B cell (primary cell): ENCODE measurements at regions not wholly inside any gene's neighbourhood (a gene's known extent, or its start where the extent isn't known, plus 50 kb on each side); places are given as distances from the start of the nearest gene placed in this dataset.

ENCODE experiments used
- EZH2 ChIP-seq: IDR thresholded peaks from 2 replicates; pipeline ENCODE4 v1.6.1; 2012; ENCODE audit warnings: borderline replicate concordance, low read depth, mild to moderate bottlenecking, moderate library complexity, low read length; ENCODE audit not compliant: insufficient read depth, poor library complexity, severe bottlenecking
- TF ChIP-seq, protein P1 (sequence below): fragments of 200-600 bp; IDR thresholded peaks from one replicate; pipeline ENCODE4 v1.8.0; 2022; ENCODE audit warnings: antibody characterized with exemption, mild to moderate bottlenecking

- TF ChIP-seq, protein P1, sequence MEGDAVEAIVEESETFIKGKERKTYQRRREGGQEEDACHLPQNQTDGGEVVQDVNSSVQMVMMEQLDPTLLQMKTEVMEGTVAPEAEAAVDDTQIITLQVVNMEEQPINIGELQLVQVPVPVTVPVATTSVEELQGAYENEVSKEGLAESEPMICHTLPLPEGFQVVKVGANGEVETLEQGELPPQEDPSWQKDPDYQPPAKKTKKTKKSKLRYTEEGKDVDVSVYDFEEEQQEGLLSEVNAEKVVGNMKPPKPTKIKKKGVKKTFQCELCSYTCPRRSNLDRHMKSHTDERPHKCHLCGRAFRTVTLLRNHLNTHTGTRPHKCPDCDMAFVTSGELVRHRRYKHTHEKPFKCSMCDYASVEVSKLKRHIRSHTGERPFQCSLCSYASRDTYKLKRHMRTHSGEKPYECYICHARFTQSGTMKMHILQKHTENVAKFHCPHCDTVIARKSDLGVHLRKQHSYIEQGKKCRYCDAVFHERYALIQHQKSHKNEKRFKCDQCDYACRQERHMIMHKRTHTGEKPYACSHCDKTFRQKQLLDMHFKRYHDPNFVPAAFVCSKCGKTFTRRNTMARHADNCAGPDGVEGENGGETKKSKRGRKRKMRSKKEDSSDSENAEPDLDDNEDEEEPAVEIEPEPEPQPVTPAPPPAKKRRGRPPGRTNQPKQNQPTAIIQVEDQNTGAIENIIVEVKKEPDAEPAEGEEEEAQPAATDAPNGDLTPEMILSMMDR: no peak
- no peak for TF ChIP-seq EZH2
These were observed 207.8 kb downstream of the NDFIP2 start for GRCh38 chr13:79688741-79689140.
